Panc1 (cell line): ENCODE measurements at regions not wholly inside any gene's neighbourhood (a gene's known extent, or its start where the extent isn't known, plus 50 kb on each side); places are given as distances from the start of the nearest gene placed in this dataset.

Experiments used
- ATAC-seq: fragments of 200-7000 bp; cut with Tn5 transposase; 2 replicates; pipeline ENCODE4 v1.9.1; 2020; ENCODE audit warnings: mild to moderate bottlenecking, moderate library complexity
- BruUV-seq: library from RNA; stranded (reverse); fragments of 400-500 nt; replicated peaks from 2 replicates; lab custom pipeline; 2021; lab: Mats Ljungman, UMichigan
- CTCF ChIA-PET: fragments of 300-600 bp; sonication (Branson Sonifier 250); formaldehyde crosslinking; loops from one replicate; lab custom pipeline; 2022; ENCODE audit warnings: antibody characterized with exemption; lab: Charles Lee
- POLR2A ChIA-PET: fragments of 300-600 bp; sonication (Branson Sonifier 250); formaldehyde crosslinking; loops from one replicate; lab custom pipeline; 2022; ENCODE audit warnings: antibody characterized with exemption; lab: Charles Lee
- DNase-seq: peaks from one replicate; pipeline ENCODE4 v3.0.0-alpha.2; 2010; ENCODE audit warnings: low read depth, low spot score
- H3K27ac ChIP-seq: 2 replicates; pipeline ENCODE4 v1.5.1; 2011; ENCODE audit warnings: mild to moderate bottlenecking, low read length, inconsistent platforms
- H3K27me3 ChIP-seq: fragments of 200-500 bp; sonication (Bioruptor generic); 2 replicates; pipeline ENCODE4 v1.6.0; 2014; ENCODE audit warnings: low read length, inconsistent platforms; ENCODE audit not compliant: control insufficient read depth, insufficient read depth
- H3K36me3 ChIP-seq: fragments of 200-500 bp; sonication (Bioruptor generic); 2 replicates; pipeline ENCODE4 v1.5.1; 2014; ENCODE audit warnings: inconsistent platforms, mild to moderate bottlenecking, low read length, moderate library complexity; ENCODE audit not compliant: control insufficient read depth, insufficient read depth
- H3K4me1 ChIP-seq: 2 replicates; pipeline ENCODE4 v1.5.1; 2011; ENCODE audit warnings: inconsistent platforms, mild to moderate bottlenecking, low read length, moderate library complexity; ENCODE audit not compliant: control insufficient read depth, insufficient read depth
- H3K4me3 ChIP-seq, 2 experiments: 2 replicates each; pipeline ENCODE4 v1.5.1; 2011 to 2012; ENCODE audit warnings: low read depth in 2 of 2, low read length in 2 of 2, mild to moderate bottlenecking in 2 of 2, inconsistent platforms in 1 of 2, moderate library complexity in 1 of 2
- H3K9me3 ChIP-seq: fragments of 200-500 bp; sonication (Bioruptor generic); 2 replicates; pipeline ENCODE4 v1.5.1; 2014; ENCODE audit warnings: low read depth, mild to moderate bottlenecking, inconsistent platforms, low read length, moderate library complexity; ENCODE audit not compliant: control insufficient read depth, insufficient read depth
- POLR2AphosphoS5 ChIP-seq: IDR thresholded peaks from 2 replicates; pipeline ENCODE4 v1.6.1; 2012; ENCODE audit warnings: mild to moderate bottlenecking, low read depth, low read length, moderate library complexity
- SIN3A ChIP-seq: IDR thresholded peaks from 2 replicates; pipeline ENCODE4 v1.6.1; 2012; ENCODE audit warnings: low read depth, mild to moderate bottlenecking, low read length, moderate library complexity, borderline replicate concordance; ENCODE audit not compliant: insufficient read depth
- TCF7L2 ChIP-seq: IDR thresholded peaks from 2 replicates; pipeline ENCODE4 v1.6.1; 2011; ENCODE audit warnings: mild to moderate bottlenecking, low read depth, low read length, inconsistent platforms
- in situ Hi-C: cut with HindIII; loops from 2 replicates; pipeline ENCODE4 v1.10.0; 2016; ENCODE audit warnings: low sequenced_read_pairs, low pct_unique_long_range_greater_than_20kb
- intact Hi-C: fragments of 100-400 bp; cut with micrococcal nuclease; formaldehyde crosslinking; loops from one replicate; pipeline ENCODE4 v1.10.0; 2022; ENCODE audit not compliant: unreplicated experiment
- TF ChIP-seq, protein P1 (sequence below): fragments of 450-650 bp; IDR thresholded peaks from 2 replicates; pipeline ENCODE4 v1.5.1; 2017; ENCODE audit warnings: mild to moderate bottlenecking
- TF ChIP-seq, protein P2 (sequence below), 2 experiments: IDR thresholded peaks; 2 replicates each; pipeline ENCODE4 v1.6.1; 2011 to 2012; ENCODE audit warnings: low read depth in 2 of 2, control low read depth in 1 of 2, low read length in 1 of 2, mild to moderate bottlenecking in 1 of 2, moderate library complexity in 1 of 2; ENCODE audit not compliant: insufficient read depth in 1 of 2

- intact Hi-C loops (no loop called here), in situ Hi-C loops (no loop called here)
- Histone ChIP-seq H3K9me3 (no peaks in the 10 kb centered on the region; the same call in 1 of the 2 replicates), H3K4me3 (no peak overlapping the region), H3K27ac (no peak overlapping the region), H3K4me1 (no peaks in the 10 kb centered on the region), H3K27me3 (no peaks in the 10 kb centered on the region), H3K36me3 (no peaks in the 10 kb centered on the region)
- no peak for DNase-seq
- ATAC-seq = no peak
- TF ChIP-seq TCF7L2 (no peak), SIN3A (no peak), POLR2AphosphoS5 (no peak)
- TF ChIP-seq, protein P1, sequence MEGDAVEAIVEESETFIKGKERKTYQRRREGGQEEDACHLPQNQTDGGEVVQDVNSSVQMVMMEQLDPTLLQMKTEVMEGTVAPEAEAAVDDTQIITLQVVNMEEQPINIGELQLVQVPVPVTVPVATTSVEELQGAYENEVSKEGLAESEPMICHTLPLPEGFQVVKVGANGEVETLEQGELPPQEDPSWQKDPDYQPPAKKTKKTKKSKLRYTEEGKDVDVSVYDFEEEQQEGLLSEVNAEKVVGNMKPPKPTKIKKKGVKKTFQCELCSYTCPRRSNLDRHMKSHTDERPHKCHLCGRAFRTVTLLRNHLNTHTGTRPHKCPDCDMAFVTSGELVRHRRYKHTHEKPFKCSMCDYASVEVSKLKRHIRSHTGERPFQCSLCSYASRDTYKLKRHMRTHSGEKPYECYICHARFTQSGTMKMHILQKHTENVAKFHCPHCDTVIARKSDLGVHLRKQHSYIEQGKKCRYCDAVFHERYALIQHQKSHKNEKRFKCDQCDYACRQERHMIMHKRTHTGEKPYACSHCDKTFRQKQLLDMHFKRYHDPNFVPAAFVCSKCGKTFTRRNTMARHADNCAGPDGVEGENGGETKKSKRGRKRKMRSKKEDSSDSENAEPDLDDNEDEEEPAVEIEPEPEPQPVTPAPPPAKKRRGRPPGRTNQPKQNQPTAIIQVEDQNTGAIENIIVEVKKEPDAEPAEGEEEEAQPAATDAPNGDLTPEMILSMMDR = no peak
- TF ChIP-seq, protein P2, sequence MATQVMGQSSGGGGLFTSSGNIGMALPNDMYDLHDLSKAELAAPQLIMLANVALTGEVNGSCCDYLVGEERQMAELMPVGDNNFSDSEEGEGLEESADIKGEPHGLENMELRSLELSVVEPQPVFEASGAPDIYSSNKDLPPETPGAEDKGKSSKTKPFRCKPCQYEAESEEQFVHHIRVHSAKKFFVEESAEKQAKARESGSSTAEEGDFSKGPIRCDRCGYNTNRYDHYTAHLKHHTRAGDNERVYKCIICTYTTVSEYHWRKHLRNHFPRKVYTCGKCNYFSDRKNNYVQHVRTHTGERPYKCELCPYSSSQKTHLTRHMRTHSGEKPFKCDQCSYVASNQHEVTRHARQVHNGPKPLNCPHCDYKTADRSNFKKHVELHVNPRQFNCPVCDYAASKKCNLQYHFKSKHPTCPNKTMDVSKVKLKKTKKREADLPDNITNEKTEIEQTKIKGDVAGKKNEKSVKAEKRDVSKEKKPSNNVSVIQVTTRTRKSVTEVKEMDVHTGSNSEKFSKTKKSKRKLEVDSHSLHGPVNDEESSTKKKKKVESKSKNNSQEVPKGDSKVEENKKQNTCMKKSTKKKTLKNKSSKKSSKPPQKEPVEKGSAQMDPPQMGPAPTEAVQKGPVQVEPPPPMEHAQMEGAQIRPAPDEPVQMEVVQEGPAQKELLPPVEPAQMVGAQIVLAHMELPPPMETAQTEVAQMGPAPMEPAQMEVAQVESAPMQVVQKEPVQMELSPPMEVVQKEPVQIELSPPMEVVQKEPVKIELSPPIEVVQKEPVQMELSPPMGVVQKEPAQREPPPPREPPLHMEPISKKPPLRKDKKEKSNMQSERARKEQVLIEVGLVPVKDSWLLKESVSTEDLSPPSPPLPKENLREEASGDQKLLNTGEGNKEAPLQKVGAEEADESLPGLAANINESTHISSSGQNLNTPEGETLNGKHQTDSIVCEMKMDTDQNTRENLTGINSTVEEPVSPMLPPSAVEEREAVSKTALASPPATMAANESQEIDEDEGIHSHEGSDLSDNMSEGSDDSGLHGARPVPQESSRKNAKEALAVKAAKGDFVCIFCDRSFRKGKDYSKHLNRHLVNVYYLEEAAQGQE (IDR thresholded peaks at IDR 0.05; ENCODE audit: insufficient read depth in 1 of 2, low read depth in 2 of 2, low read length in 1 of 2) = no peak
- ChIA-PET CTCF (no interaction called here), POLR2A (no interaction called here)
- BruUV-seq = no TSS peak
Observed at GRCh38 chr3:83948771-83949170, 1010.0 kb upstream of the CADM2 start.

GRCh38 chr3:83953417-83954089 is 1005.2 kb upstream of the CADM2 start:
- TF ChIP-seq, protein P1 = no peak
- no peak for TF ChIP-seq POLR2AphosphoS5
- TF ChIP-seq SIN3A = no peak
- TF ChIP-seq, protein P2 (IDR thresholded peaks at IDR 0.05; ENCODE audit: insufficient read depth in 1 of 2, low read depth in 2 of 2, low read length in 1 of 2) = no peak
- no peak for TF ChIP-seq TCF7L2
- Histone ChIP-seq H3K4me1 (no peaks in the 10 kb centered on the region), H3K27ac (no peak overlapping the region), H3K27me3 (no peaks in the 10 kb centered on the region), H3K36me3 (no peaks in the 10 kb centered on the region), H3K9me3 (no peaks in the 10 kb centered on the region; the same call in 1 of the 2 replicates), H3K4me3 (no peak overlapping the region)
- no TSS peak for BruUV-seq
- no peak for ATAC-seq
- ChIA-PET CTCF (interaction anchor here (0.7 kb wide), 1 partner anchor 1069 kb away, joined by 7 read pairs; no protein-coding TSS in a partner anchor), POLR2A (no interaction called here)
- peak; percentile 46 for DNase-seq
- in situ Hi-C loops = no loop called here
- intact Hi-C loops = no loop called here
